ENCODE measurements at regions not wholly inside any gene's neighbourhood (a gene's known extent, or its start where the extent isn't known, plus 50 kb on each side); places are given as distances from the start of the nearest gene placed in this dataset.
"Not testable (repeated sequence)": the region's sequence is repeated elsewhere in the genome, so short reads cannot be mapped to it uniquely, and the experiment has no call there.

GRCh38 chr4:121584836-121585235 lies 111.9 kb downstream of the ANXA5 start:
- Mint-ChIP-seq H3K27ac (no peak overlapping the region), H3K4me3 (no peak overlapping the region), H3K4me1 (no peaks in the 10 kb centered on the region), H3K36me3 (no peaks in the 10 kb centered on the region), H3K9me3 (no peaks in the 10 kb centered on the region), H3K27me3 (ENCODE audit: low read depth) (peaks cover 59% of the 10 kb centered on the region)
- TF ChIP-seq, protein P1, sequence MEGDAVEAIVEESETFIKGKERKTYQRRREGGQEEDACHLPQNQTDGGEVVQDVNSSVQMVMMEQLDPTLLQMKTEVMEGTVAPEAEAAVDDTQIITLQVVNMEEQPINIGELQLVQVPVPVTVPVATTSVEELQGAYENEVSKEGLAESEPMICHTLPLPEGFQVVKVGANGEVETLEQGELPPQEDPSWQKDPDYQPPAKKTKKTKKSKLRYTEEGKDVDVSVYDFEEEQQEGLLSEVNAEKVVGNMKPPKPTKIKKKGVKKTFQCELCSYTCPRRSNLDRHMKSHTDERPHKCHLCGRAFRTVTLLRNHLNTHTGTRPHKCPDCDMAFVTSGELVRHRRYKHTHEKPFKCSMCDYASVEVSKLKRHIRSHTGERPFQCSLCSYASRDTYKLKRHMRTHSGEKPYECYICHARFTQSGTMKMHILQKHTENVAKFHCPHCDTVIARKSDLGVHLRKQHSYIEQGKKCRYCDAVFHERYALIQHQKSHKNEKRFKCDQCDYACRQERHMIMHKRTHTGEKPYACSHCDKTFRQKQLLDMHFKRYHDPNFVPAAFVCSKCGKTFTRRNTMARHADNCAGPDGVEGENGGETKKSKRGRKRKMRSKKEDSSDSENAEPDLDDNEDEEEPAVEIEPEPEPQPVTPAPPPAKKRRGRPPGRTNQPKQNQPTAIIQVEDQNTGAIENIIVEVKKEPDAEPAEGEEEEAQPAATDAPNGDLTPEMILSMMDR (IDR thresholded peaks at IDR 0.05; ENCODE audit: unreplicated experiment): no peak
- DNase-seq (ENCODE audit: low spot score in 2 of 2, unreplicated experiment in 2 of 2): no peak

- no peak overlapping the region for H3K27ac Mint-ChIP-seq
- H3K27me3 Mint-ChIP-seq (ENCODE audit: low read depth): peaks cover 57% of the 10 kb centered on the region
- no peaks in the 10 kb centered on the region for H3K9me3 Mint-ChIP-seq
- H3K36me3 Mint-ChIP-seq: no peaks in the 10 kb centered on the region
- no peak overlapping the region for H3K4me3 Mint-ChIP-seq
- TF ChIP-seq, protein P1 (IDR thresholded peaks at IDR 0.05; ENCODE audit: unreplicated experiment): no peak
- H3K4me1 Mint-ChIP-seq: no peaks in the 10 kb centered on the region
- no peak for DNase-seq (ENCODE audit: low spot score in 2 of 2, unreplicated experiment in 2 of 2)
Measured at GRCh38 chr4:121583396-121583795, 113.4 kb downstream of the ANXA5 start.

GRCh38 chr4:121582296-121582695 lies 114.5 kb downstream of the ANXA5 start:
- Mint-ChIP-seq H3K27me3 (ENCODE audit: low read depth) (peaks cover 52% of the 10 kb centered on the region), H3K4me1 (no peaks in the 10 kb centered on the region), H3K27ac (no peak overlapping the region), H3K36me3 (no peaks in the 10 kb centered on the region), H3K9me3 (no peaks in the 10 kb centered on the region), H3K4me3 (no peak overlapping the region)
- TF ChIP-seq, protein P1 (IDR thresholded peaks at IDR 0.05; ENCODE audit: unreplicated experiment): no peak
- DNase-seq (ENCODE audit: low spot score in 2 of 2, unreplicated experiment in 2 of 2): no peak

DNA sequence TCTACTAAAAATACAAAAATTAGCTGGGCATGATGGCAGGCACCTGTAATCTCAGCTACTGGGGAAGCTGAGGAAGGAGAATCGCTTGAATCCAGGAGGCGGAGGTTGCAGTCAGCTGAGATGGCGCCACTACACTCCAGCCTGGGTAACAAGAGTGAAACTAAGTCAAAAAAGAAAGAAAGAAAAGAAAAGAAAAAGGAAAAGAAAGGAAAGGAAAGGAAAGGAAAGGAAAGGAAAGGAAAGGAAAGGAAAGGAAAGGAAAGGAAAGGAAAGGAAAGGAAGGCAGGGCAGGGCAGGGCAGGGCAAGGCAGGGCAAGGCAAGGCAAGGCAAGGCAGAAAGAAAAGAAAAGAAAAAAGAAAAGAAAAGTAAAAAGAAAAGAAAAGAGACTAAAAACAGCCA lies 121.4 kb downstream of the ANXA5 start:
- H3K27me3 Mint-ChIP-seq (ENCODE audit: low read depth): peaks cover 12% of the 10 kb centered on the region
- not testable (repeated sequence) for H3K4me1 Mint-ChIP-seq; H3K4me3 Mint-ChIP-seq; DNase-seq (ENCODE audit: low spot score in 2 of 2, unreplicated experiment in 2 of 2); H3K36me3 Mint-ChIP-seq; H3K27ac Mint-ChIP-seq; H3K9me3 Mint-ChIP-seq

DNA sequence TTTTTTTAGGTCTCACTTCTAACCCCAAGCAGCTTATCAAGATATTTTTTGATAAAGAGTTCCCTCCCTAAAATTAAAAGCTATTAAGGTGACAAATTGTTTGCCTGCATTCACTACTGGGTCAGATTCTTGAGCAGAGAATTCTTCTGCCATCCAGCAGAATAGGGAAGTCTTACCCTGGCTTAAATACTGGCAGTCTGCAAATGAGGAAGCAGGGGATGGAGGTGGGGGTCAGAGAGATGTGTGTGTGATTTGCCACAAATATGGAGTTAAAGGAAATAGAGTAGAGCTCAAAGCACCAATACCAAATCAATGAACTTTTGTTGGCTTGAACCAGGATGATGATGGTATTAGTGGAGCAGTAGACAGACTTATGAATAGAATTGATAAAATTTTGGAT lies 122.2 kb downstream of the ANXA5 start:
- Mint-ChIP-seq H3K36me3 (no peaks in the 10 kb centered on the region), H3K4me1 (no peaks in the 10 kb centered on the region), H3K27ac (no peak overlapping the region), H3K4me3 (no peak overlapping the region), H3K27me3 (ENCODE audit: low read depth) (peaks cover 14% of the 10 kb centered on the region), H3K9me3 (peaks cover 13% of the 10 kb centered on the region)
- no peak for DNase-seq (ENCODE audit: low spot score in 2 of 2, unreplicated experiment in 2 of 2)
- TF ChIP-seq, protein P1 (IDR thresholded peaks at IDR 0.05; ENCODE audit: unreplicated experiment): no peak

- peaks cover 17% of the 10 kb centered on the region for H3K9me3 Mint-ChIP-seq
- no peak for DNase-seq (ENCODE audit: low spot score in 2 of 2, unreplicated experiment in 2 of 2)
- no peaks in the 10 kb centered on the region for H3K36me3 Mint-ChIP-seq
- no peak overlapping the region for H3K27ac Mint-ChIP-seq
- H3K4me1 Mint-ChIP-seq: no peaks in the 10 kb centered on the region
- peaks cover 11% of the 10 kb centered on the region for H3K27me3 Mint-ChIP-seq (ENCODE audit: low read depth)
- TF ChIP-seq, protein P1 (IDR thresholded peaks at IDR 0.05; ENCODE audit: unreplicated experiment): no peak
- H3K4me3 Mint-ChIP-seq: no peak overlapping the region
Measured at GRCh38 chr4:121567748-121568147, 129.0 kb downstream of the ANXA5 start.

Data from mesothelial cell of epicardium (in vitro differentiated cells).